H9 (cell line): ENCODE measurements at regions not wholly inside any gene's neighbourhood (a gene's known extent, or its start where the extent isn't known, plus 50 kb on each side); places are given as distances from the start of the nearest gene placed in this dataset.

Source experiments
- DNase-seq: peaks from one replicate; pipeline ENCODE4 v3.0.0-alpha.2; 2017
- H2AFZ ChIP-seq: one replicate; pipeline ENCODE4 v1.6.1; 2013; ENCODE audit warnings: mild to moderate bottlenecking, low read length, control low read depth, moderate library complexity
- H2AK5ac ChIP-seq: 2 replicates; pipeline ENCODE4 v1.6.1; 2013; ENCODE audit warnings: low read length, control low read depth, mixed read lengths; ENCODE audit not compliant: insufficient read length
- H2BK120ac ChIP-seq: one replicate; pipeline ENCODE4 v1.6.1; 2013; ENCODE audit warnings: low read depth, mild to moderate bottlenecking, low read length, control low read depth, inconsistent platforms; ENCODE audit not compliant: poor library complexity, severe bottlenecking
- H2BK12ac ChIP-seq: 2 replicates; pipeline ENCODE4 v1.6.1; 2013; ENCODE audit warnings: low read length, control low read depth, mixed read lengths, low read depth; ENCODE audit not compliant: insufficient read length
- H2BK15ac ChIP-seq: 2 replicates; pipeline ENCODE4 v1.6.1; 2013; ENCODE audit warnings: low read depth, low read length, control low read depth
- H2BK20ac ChIP-seq: one replicate; pipeline ENCODE4 v1.6.1; 2013; ENCODE audit warnings: low read depth, mild to moderate bottlenecking, low read length, control low read depth, inconsistent platforms; ENCODE audit not compliant: poor library complexity, severe bottlenecking
- H2BK5ac ChIP-seq: 2 replicates; pipeline ENCODE4 v1.6.1; 2013; ENCODE audit warnings: low read length, control low read depth, mixed read lengths; ENCODE audit not compliant: insufficient read length
- H3K14ac ChIP-seq: 2 replicates; pipeline ENCODE4 v1.6.1; 2013; ENCODE audit warnings: low read length, control low read depth; ENCODE audit not compliant: insufficient read depth
- H3K18ac ChIP-seq: 2 replicates; pipeline ENCODE4 v1.6.1; 2013; ENCODE audit warnings: low read depth, mild to moderate bottlenecking, mixed read lengths, low read length, control low read depth; ENCODE audit not compliant: insufficient read length
- H3K23ac ChIP-seq: 2 replicates; pipeline ENCODE4 v1.6.1; 2013; ENCODE audit warnings: low read length, control low read depth, mixed read lengths, low read depth; ENCODE audit not compliant: insufficient read length
- H3K23me2 ChIP-seq: 2 replicates; pipeline ENCODE4 v1.6.1; 2013; ENCODE audit warnings: low read depth, mild to moderate bottlenecking, mixed read lengths, low read length, control low read depth; ENCODE audit not compliant: insufficient read length, poor library complexity, severe bottlenecking
- H3K27ac ChIP-seq: 2 replicates; pipeline ENCODE4 v1.5.1; 2013; ENCODE audit warnings: low read length, control low read depth, mixed read lengths, low read depth; ENCODE audit not compliant: insufficient read length
- H3K27me3 ChIP-seq: 2 replicates; pipeline ENCODE4 v1.6.1; 2013; ENCODE audit warnings: low read length, control low read depth, inconsistent platforms; ENCODE audit not compliant: insufficient read depth
- H3K4ac ChIP-seq: 2 replicates; pipeline ENCODE4 v1.6.1; 2013; ENCODE audit warnings: low read depth, mild to moderate bottlenecking, control low read depth, inconsistent platforms, low read length, moderate library complexity
- H3K4me1 ChIP-seq: 2 replicates; pipeline ENCODE4 v1.6.1; 2013; ENCODE audit warnings: low read length, control low read depth, inconsistent platforms; ENCODE audit not compliant: insufficient read depth
- H3K4me2 ChIP-seq: 2 replicates; pipeline ENCODE4 v1.6.1; 2013; ENCODE audit warnings: low read length, control low read depth, mixed read lengths; ENCODE audit not compliant: insufficient read length, insufficient read depth
- H3K56ac ChIP-seq: 2 replicates; pipeline ENCODE4 v1.6.1; 2013; ENCODE audit warnings: low read depth, mild to moderate bottlenecking, mixed read lengths, low read length, control low read depth; ENCODE audit not compliant: insufficient read length
- H3K79me1 ChIP-seq: 2 replicates; pipeline ENCODE4 v1.6.1; 2013; ENCODE audit warnings: low read depth, mild to moderate bottlenecking, moderate library complexity, low read length, control low read depth, inconsistent platforms; ENCODE audit not compliant: insufficient read depth, poor library complexity, severe bottlenecking
- H3K79me2 ChIP-seq: 2 replicates; pipeline ENCODE4 v1.6.1; 2013; ENCODE audit warnings: low read length, control low read depth, inconsistent platforms; ENCODE audit not compliant: insufficient read depth
- H3K9ac ChIP-seq: 2 replicates; pipeline ENCODE4 v1.6.1; 2013; ENCODE audit warnings: low read length, control low read depth, mixed read lengths; ENCODE audit not compliant: insufficient read length; ENCODE audit errors: extremely low read depth
- H3K9me3 ChIP-seq: one replicate; pipeline ENCODE4 v1.6.1; 2013; ENCODE audit warnings: low read depth, low read length, inconsistent platforms; ENCODE audit not compliant: control insufficient read depth
- H3T11ph ChIP-seq: one replicate; pipeline ENCODE4 v1.6.1; 2013; ENCODE audit warnings: mild to moderate bottlenecking, low read length, control low read depth, inconsistent platforms
- H4K20me1 ChIP-seq: one replicate; pipeline ENCODE4 v1.6.1; 2013; ENCODE audit not compliant: control insufficient read depth, insufficient read length, insufficient read depth
- H4K5ac ChIP-seq: 2 replicates; pipeline ENCODE4 v1.6.1; 2013; ENCODE audit warnings: low read depth, mild to moderate bottlenecking, mixed read lengths, low read length, control low read depth; ENCODE audit not compliant: insufficient read length
- H4K8ac ChIP-seq: replicated peaks from 2 replicates; pipeline ENCODE4 v1.6.1; 2013; ENCODE audit warnings: low read length, control low read depth, mixed read lengths, low read depth; ENCODE audit not compliant: insufficient read length
- H4K91ac ChIP-seq: 2 replicates; pipeline ENCODE4 v1.6.1; 2013; ENCODE audit warnings: low read depth, mild to moderate bottlenecking, moderate library complexity, mixed read lengths, low read length, control low read depth; ENCODE audit not compliant: insufficient read length
- H3K27ac Mint-ChIP-seq, 3 experiments: 2 replicates in 2 of 3; 3 replicates in 1 of 3; pipeline ENCODE4 v1.8.0; 2020 to 2021; ENCODE audit warnings: mixed read lengths in 3 of 3, mild to moderate bottlenecking in 1 of 3, moderate library complexity in 1 of 3
- H3K27me3 Mint-ChIP-seq: 2 replicates; pipeline ENCODE4 v1.8.0; 2021; ENCODE audit warnings: low read depth, mild to moderate bottlenecking, moderate library complexity, mixed read lengths
- H3K36me3 Mint-ChIP-seq, 3 experiments: 2 replicates in 2 of 3; 3 replicates in 1 of 3; pipeline ENCODE4 v1.8.0; 2020 to 2021; ENCODE audit warnings: low read depth in 3 of 3, mixed read lengths in 3 of 3; ENCODE audit not compliant: insufficient read depth in 1 of 3
- H3K4me1 Mint-ChIP-seq, 2 experiments: 2 replicates each; pipeline ENCODE4 v1.8.0; 2020; ENCODE audit warnings: mixed read lengths in 2 of 2
- H3K4me3 Mint-ChIP-seq, 2 experiments: 2 replicates in 1 of 2; 3 replicates in 1 of 2; pipeline ENCODE4 v1.8.0; 2020 to 2021; ENCODE audit warnings: mild to moderate bottlenecking in 2 of 2, mixed read lengths in 2 of 2, moderate library complexity in 1 of 2
- H3K9me3 Mint-ChIP-seq, 2 experiments: 2 replicates in 1 of 2; 3 replicates in 1 of 2; pipeline ENCODE4 v1.8.0; 2020; ENCODE audit warnings: mild to moderate bottlenecking in 2 of 2, mixed read lengths in 2 of 2, moderate library complexity in 1 of 2
- CTCF ChIP-seq: fragments of 200-600 bp; sonication (generic); conservative IDR thresholded peaks from 3 replicates; pipeline ENCODE4 v1.8.0; 2021; ENCODE audit warnings: antibody characterized with exemption, mild to moderate bottlenecking
- WGBS: extraction: QIAGEN DNeasy Blood & Tissue Kit; methylation state at CpG from one replicate; pipeline ENCODE4 v1.1.7; 2013; ENCODE audit warnings: missing lambda C conversion rate, low lambda C conversion rate, mixed read lengths; ENCODE audit not compliant: insufficient read length; ENCODE audit errors: extremely low coverage; 5-methylcytosine and 5-hydroxymethylcytosine counted together

- peak overlapping the region; percentile 2 to 32 (median 23); a peak in 4 of 7 replicates for H3K27ac Mint-ChIP-seq
- Histone ChIP-seq H2BK20ac (no peak overlapping the region), H2AK5ac (no peak overlapping the region), H4K5ac (no peak overlapping the region), H4K20me1 (no peaks in the 10 kb centered on the region), H3K23me2 (no peaks in the 10 kb centered on the region), H4K91ac (no peak overlapping the region), H2BK15ac (no peak overlapping the region), H2BK12ac (no peak overlapping the region), H3K14ac (no peak overlapping the region), H3K4me2 (no peak overlapping the region), H2BK5ac (no peak overlapping the region), H3K27ac (no peak overlapping the region), H3K4ac (no peak overlapping the region), H3K79me2 (no peaks in the 10 kb centered on the region), H3T11ph (no peak overlapping the region), H3K9ac (no peak overlapping the region), H3K23ac (no peak overlapping the region), H3K4me1 (peaks cover 6% of the 10 kb centered on the region; the same call in 1 of the 2 replicates), H3K9me3 (no peaks in the 10 kb centered on the region), H3K18ac (no peak overlapping the region), H2AFZ (no peak overlapping the region), H3K27me3 (no peaks in the 10 kb centered on the region), H3K79me1 (no peaks in the 10 kb centered on the region), H4K8ac (no peak overlapping the region), H2BK120ac (no peak overlapping the region), H3K56ac (no peak overlapping the region)
- peaks cover 35 to 48% of the 10 kb centered on the region in 2 experiments for H3K4me1 Mint-ChIP-seq
- H3K9me3 Mint-ChIP-seq, result peaks cover 2% of the 10 kb centered on the region in 2 experiments; a peak in 4 of 5 replicates
- WGBS, result no CpG with 5 or more reads among the region's 2 CpGs
- no peak for DNase-seq
- H3K4me3 Mint-ChIP-seq, result no peak overlapping the region; a peak in 1 of 5 replicates
- H3K36me3 Mint-ChIP-seq, result no peaks in the 10 kb centered on the region
- no peak for TF ChIP-seq CTCF
- H3K27me3 Mint-ChIP-seq, result no peaks in the 10 kb centered on the region
Observed at GRCh38 chr4:159592898-159593556, 490.1 kb downstream of the RAPGEF2 start.
